ENCODE measurements at regions not wholly inside any gene's neighbourhood (a gene's known extent, or its start where the extent isn't known, plus 50 kb on each side); places are given as distances from the start of the nearest gene placed in this dataset.

GRCh38 chr16:72369274-72369673, 197.3 kb upstream of the PMFBP1 start:
- 75 to 92% (median 78%) methylated on average over 1 of the region's 1 CpG for WGBS, 5 donors

DNA sequence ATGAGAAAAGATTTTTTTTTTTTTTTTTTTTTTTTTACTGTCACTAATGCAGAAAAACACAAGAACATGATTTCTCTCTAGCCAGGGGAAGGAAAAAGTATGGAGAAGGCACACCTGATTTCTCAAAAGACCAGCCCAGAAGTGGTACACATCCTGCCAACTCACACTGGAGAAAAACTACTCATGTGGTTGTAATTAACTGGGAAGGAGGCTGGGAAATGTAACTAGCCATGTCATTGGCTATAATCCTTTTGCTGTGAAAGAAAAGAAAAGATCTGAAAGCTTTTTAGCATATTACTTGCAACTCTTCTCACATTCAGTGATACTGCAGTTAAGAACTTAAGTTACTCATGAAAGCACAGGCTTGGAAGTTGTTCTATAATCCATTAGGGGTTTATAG, 195.9 kb upstream of the PMFBP1 start:
- no peaks in the 10 kb centered on the region for H3K36me3 ChIP-seq
- no peak overlapping the region for H3K27ac ChIP-seq
- intact Hi-C loops (cut with DNase I; ENCODE audit: low total_unique reads) = no loop called here
- peaks cover 0 to 26% (median 21%) of the 10 kb centered on the region in 8 donors for H3K9me3 ChIP-seq
- DNase-seq = no peak
- H3K4me1 ChIP-seq = no peaks in the 10 kb centered on the region
- H3K27me3 ChIP-seq (replicated peaks in 1 of 7) = no peaks in the 10 kb centered on the region
- H3K4me3 ChIP-seq = no peak overlapping the region
- TF ChIP-seq CTCF (IDR thresholded peaks at IDR 0.05 in 8 of 11, conservative IDR thresholded peaks at IDR 0.05 in 3 of 11) = no peak
- no peak for TF ChIP-seq POLR2AphosphoS5 (IDR thresholded peaks at IDR 0.05)
- no peak for TF ChIP-seq POLR2A (IDR thresholded peaks at IDR 0.05)

More at GRCh38 chr16:72369274-72369673, 197.3 kb upstream of the PMFBP1 start:
- H3K4me3 ChIP-seq = no peak overlapping the region
- H3K27ac ChIP-seq = no peak overlapping the region
- H3K9me3 ChIP-seq = peaks cover 0 to 26% (median 21%) of the 10 kb centered on the region in 8 donors
- DNase-seq = no peak
- intact Hi-C loops (cut with DNase I; ENCODE audit: low total_unique reads) = no loop called here
- H3K36me3 ChIP-seq = no peaks in the 10 kb centered on the region
- H3K27me3 ChIP-seq (replicated peaks in 1 of 7) = no peaks in the 10 kb centered on the region
- TF ChIP-seq POLR2AphosphoS5 (IDR thresholded peaks at IDR 0.05) (no peak), POLR2A (IDR thresholded peaks at IDR 0.05) (no peak), CTCF (IDR thresholded peaks at IDR 0.05 in 8 of 11, conservative IDR thresholded peaks at IDR 0.05 in 3 of 11) (no peak)
- H3K4me1 ChIP-seq = no peaks in the 10 kb centered on the region

GRCh38 chr16:72362973-72363372, 191.0 kb upstream of the PMFBP1 start:
- intact Hi-C loops (cut with DNase I; ENCODE audit: low total_unique reads) = no loop called here
- DNase-seq = no peak

GRCh38 chr16:72362476-72362875, 190.5 kb upstream of the PMFBP1 start:
- Histone ChIP-seq H3K27ac (no peak overlapping the region), H3K4me1 (no peaks in the 10 kb centered on the region), H3K4me3 (no peak overlapping the region), H3K27me3 (replicated peaks in 1 of 7) (no peaks in the 10 kb centered on the region), H3K9me3 (peaks cover 0 to 22% (median 20%) of the 10 kb centered on the region in 8 donors), H3K36me3 (no peaks in the 10 kb centered on the region)
- WGBS, 5 donors = 91 to 99% (median 94%) methylated on average over 4 of the region's 4 CpGs
- TF ChIP-seq POLR2AphosphoS5 (IDR thresholded peaks at IDR 0.05) (no peak), POLR2A (IDR thresholded peaks at IDR 0.05) (no peak), CTCF (IDR thresholded peaks at IDR 0.05 in 8 of 11, conservative IDR thresholded peaks at IDR 0.05 in 3 of 11) (no peak)
- no peak for DNase-seq
- intact Hi-C loops (cut with DNase I; ENCODE audit: low total_unique reads) = no loop called here

More at GRCh38 chr16:72362973-72363372, 191.0 kb upstream of the PMFBP1 start:
- WGBS, 5 donors = 45 to 64% (median 60%) methylated on average over 3 of the region's 3 CpGs
- Histone ChIP-seq H3K9me3 (peaks cover 0 to 26% (median 21%) of the 10 kb centered on the region in 8 donors), H3K27me3 (replicated peaks in 1 of 7) (no peaks in the 10 kb centered on the region), H3K4me1 (no peaks in the 10 kb centered on the region), H3K4me3 (no peak overlapping the region), H3K27ac (no peak overlapping the region), H3K36me3 (no peaks in the 10 kb centered on the region)
- TF ChIP-seq POLR2AphosphoS5 (IDR thresholded peaks at IDR 0.05) = no peak
- TF ChIP-seq CTCF (IDR thresholded peaks at IDR 0.05 in 8 of 11, conservative IDR thresholded peaks at IDR 0.05 in 3 of 11) = no peak
- TF ChIP-seq POLR2A (IDR thresholded peaks at IDR 0.05) = no peak
